ENCODE measurements at regions not wholly inside any gene's neighbourhood (a gene's known extent, or its start where the extent isn't known, plus 50 kb on each side); places are given as distances from the start of the nearest gene placed in this dataset.

DNA sequence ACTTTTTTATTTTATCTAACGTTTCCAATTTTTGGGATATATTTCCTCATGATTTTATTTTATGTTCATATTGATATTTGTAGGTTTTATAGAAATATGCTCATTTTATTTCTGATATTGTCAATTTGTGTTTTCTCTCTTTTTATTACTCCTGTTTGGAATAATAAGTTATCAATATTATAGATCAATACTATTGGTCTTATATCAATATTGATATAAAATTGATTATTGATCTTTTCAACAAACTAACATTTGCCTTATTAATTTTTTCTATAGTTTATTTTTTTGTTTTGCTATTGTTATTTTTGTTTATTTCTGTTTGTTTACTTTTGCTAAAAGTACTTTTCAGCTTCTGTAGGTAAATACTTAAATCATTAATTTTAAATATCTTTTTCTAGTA, 90.8 kb upstream of the CNTN6 start:
- H3K9ac ChIP-seq (ENCODE audit: low read length in 5 of 5): no peak overlapping the region

DNA sequence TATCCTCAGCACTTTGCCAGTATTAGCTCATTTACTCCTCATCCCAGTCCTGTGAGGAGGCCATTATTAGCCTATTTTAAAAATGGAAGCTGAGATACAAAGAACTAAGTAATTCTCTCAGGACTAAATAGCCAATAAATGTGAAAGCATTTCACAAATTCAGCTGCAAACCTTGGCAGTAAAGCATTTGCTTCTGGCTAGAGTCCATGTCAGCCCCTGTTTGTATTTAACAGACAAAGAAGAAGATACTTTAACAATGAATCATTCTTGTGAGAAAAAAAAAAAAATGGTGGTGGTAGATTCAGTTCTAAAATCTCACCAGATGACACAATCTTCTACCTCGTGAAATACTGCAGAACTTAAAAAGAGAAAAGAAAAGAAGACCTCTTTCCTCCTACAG, 85.0 kb upstream of the CNTN6 start:
- Histone ChIP-seq H3K9ac (ENCODE audit: low read length in 5 of 5) (no peak overlapping the region), H3K36me3 (ENCODE audit: control insufficient read depth in 5 of 5, insufficient read depth in 5 of 5, low read length in 5 of 5) (no peaks in the 10 kb centered on the region), H3K4me3 (ENCODE audit: low read depth in 1 of 5, low read length in 5 of 5) (no peak overlapping the region), H3K27ac (ENCODE audit: low read depth, low read length) (no peak overlapping the region), H3K4me1 (ENCODE audit: control insufficient read depth in 5 of 5, insufficient read depth in 5 of 5, low read length in 5 of 5) (no peaks in the 10 kb centered on the region), H3K9me3 (ENCODE audit: control insufficient read depth in 5 of 5, low read length in 5 of 5) (peaks cover 0 to 4% (median 0%) of the 10 kb centered on the region in 5 donors), H3K27me3 (ENCODE audit: control insufficient read depth in 5 of 5, insufficient read depth in 4 of 5, low read length in 5 of 5) (no peaks in the 10 kb centered on the region)

More for the DNA sequence above, 90.8 kb upstream of the CNTN6 start:
- Histone ChIP-seq H3K4me3 (ENCODE audit: low read depth in 1 of 5, low read length in 5 of 5) (no peak overlapping the region), H3K36me3 (ENCODE audit: control insufficient read depth in 5 of 5, insufficient read depth in 5 of 5, low read length in 5 of 5) (no peaks in the 10 kb centered on the region), H3K27me3 (ENCODE audit: control insufficient read depth in 5 of 5, insufficient read depth in 4 of 5, low read length in 5 of 5) (no peaks in the 10 kb centered on the region), H3K27ac (ENCODE audit: low read depth, low read length) (no peak overlapping the region), H3K9me3 (ENCODE audit: control insufficient read depth in 5 of 5, low read length in 5 of 5) (no peaks in the 10 kb centered on the region), H3K4me1 (ENCODE audit: control insufficient read depth in 5 of 5, insufficient read depth in 5 of 5, low read length in 5 of 5) (no peaks in the 10 kb centered on the region)

DNA sequence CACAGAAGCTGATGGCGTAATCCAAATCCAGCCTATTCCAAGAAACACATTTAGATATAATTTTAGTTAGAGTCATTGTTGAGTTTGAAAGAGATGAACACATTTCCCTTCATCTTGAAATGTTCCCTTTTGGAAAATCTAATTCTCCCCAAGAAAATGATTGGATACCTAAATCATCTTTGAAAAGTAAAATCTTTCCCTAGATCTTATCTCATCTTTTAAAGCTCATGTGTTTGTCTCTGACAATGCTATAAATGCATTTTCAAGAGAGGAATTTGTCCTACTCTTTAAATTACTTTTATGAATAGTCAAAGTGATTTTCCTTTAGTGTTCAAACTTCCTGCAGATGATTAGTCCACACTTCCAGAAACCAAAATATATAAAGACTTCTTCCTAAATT, 82.6 kb upstream of the CNTN6 start:
- Histone ChIP-seq H3K36me3 (ENCODE audit: control insufficient read depth in 5 of 5, insufficient read depth in 5 of 5, low read length in 5 of 5) (no peaks in the 10 kb centered on the region), H3K9ac (ENCODE audit: low read length in 5 of 5) (no peak overlapping the region), H3K4me3 (ENCODE audit: low read depth in 1 of 5, low read length in 5 of 5) (no peak overlapping the region), H3K9me3 (ENCODE audit: control insufficient read depth in 5 of 5, low read length in 5 of 5) (peaks cover 0 to 4% (median 0%) of the 10 kb centered on the region in 5 donors), H3K27ac (ENCODE audit: low read depth, low read length) (no peak overlapping the region), H3K4me1 (ENCODE audit: control insufficient read depth in 5 of 5, insufficient read depth in 5 of 5, low read length in 5 of 5) (no peaks in the 10 kb centered on the region), H3K27me3 (ENCODE audit: control insufficient read depth in 5 of 5, insufficient read depth in 4 of 5, low read length in 5 of 5) (no peaks in the 10 kb centered on the region)

DNA sequence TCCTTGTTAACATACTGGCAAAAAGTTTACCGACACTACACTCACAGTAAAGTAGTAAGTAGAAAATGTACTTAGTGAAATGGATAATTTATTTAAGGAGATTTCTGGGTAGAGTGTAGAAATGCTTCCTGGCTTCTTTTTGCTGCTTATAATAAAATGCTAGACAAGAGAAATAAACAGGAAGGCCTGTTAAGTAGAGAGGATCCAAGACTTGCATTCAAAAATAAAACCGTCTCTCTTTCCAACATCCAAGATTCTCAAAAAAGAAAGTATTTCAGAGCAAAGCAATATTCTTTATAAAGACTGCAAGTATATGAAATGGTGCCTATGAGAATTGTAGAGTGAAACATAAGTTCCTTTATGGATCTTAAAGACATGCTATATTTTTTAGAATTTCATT, 77.0 kb upstream of the CNTN6 start:
- H3K36me3 ChIP-seq (ENCODE audit: control insufficient read depth in 5 of 5, insufficient read depth in 5 of 5, low read length in 5 of 5): no peaks in the 10 kb centered on the region
- H3K27ac ChIP-seq (ENCODE audit: low read depth, low read length): no peak overlapping the region
- no peaks in the 10 kb centered on the region for H3K9me3 ChIP-seq (ENCODE audit: control insufficient read depth in 5 of 5, low read length in 5 of 5)
- H3K27me3 ChIP-seq (ENCODE audit: control insufficient read depth in 5 of 5, insufficient read depth in 4 of 5, low read length in 5 of 5): no peaks in the 10 kb centered on the region
- H3K9ac ChIP-seq (ENCODE audit: low read length in 5 of 5): no peak overlapping the region
- no peaks in the 10 kb centered on the region for H3K4me1 ChIP-seq (ENCODE audit: control insufficient read depth in 5 of 5, insufficient read depth in 5 of 5, low read length in 5 of 5)
- no peak overlapping the region for H3K4me3 ChIP-seq (ENCODE audit: low read depth in 1 of 5, low read length in 5 of 5)

DNA sequence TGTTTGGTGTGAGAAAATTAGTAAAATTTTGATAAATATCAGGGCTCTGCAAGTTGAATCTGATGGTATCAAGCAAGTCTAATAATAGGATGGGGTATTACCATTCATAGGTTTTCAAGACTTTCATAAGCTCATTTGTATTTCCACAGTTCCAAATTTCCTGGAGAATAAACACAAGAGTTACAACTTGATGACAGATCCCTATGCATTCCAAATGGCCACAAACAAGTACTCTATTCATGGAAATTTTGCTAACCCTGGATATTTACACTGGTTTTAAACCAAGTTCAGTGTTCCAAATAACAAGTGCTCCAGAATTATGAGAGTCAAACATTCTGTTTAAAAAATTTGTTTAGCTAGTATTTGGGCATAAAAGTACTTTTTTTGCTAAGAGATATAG, 75.0 kb upstream of the CNTN6 start:
- H3K9ac ChIP-seq (ENCODE audit: low read length in 5 of 5): no peak overlapping the region
- no peak overlapping the region for H3K27ac ChIP-seq (ENCODE audit: low read depth, low read length)
- no peaks in the 10 kb centered on the region for H3K4me1 ChIP-seq (ENCODE audit: control insufficient read depth in 5 of 5, insufficient read depth in 5 of 5, low read length in 5 of 5)
- H3K4me3 ChIP-seq (ENCODE audit: low read depth in 1 of 5, low read length in 5 of 5): no peak overlapping the region
- H3K36me3 ChIP-seq (ENCODE audit: control insufficient read depth in 5 of 5, insufficient read depth in 5 of 5, low read length in 5 of 5): no peaks in the 10 kb centered on the region
- H3K9me3 ChIP-seq (ENCODE audit: control insufficient read depth in 5 of 5, low read length in 5 of 5): no peaks in the 10 kb centered on the region
- H3K27me3 ChIP-seq (ENCODE audit: control insufficient read depth in 5 of 5, insufficient read depth in 4 of 5, low read length in 5 of 5): no peaks in the 10 kb centered on the region

DNA sequence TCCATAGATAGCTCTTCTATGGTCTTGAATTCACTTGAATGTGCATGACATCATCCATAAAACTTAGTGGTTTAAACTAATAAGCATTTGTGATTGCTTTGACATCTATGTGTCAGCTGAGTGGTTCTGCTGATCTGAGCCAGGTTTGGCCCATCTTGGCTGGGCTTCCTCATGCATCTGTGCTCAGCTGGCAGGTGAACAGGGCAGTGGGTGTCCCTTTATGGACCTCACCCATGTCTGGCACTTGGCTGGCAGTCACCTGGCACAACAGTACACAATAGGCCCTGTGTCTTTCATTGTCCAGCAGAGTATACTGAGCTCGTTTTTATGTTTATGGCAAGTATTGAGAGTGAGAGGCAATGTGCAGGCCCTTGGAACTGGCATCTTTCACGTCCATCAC, 73.7 kb upstream of the CNTN6 start:
- Histone ChIP-seq H3K9me3 (ENCODE audit: control insufficient read depth in 5 of 5, low read length in 5 of 5) (no peaks in the 10 kb centered on the region), H3K27ac (ENCODE audit: low read depth, low read length) (no peak overlapping the region), H3K36me3 (ENCODE audit: control insufficient read depth in 5 of 5, insufficient read depth in 5 of 5, low read length in 5 of 5) (no peaks in the 10 kb centered on the region), H3K9ac (ENCODE audit: low read length in 5 of 5) (no peak overlapping the region), H3K4me1 (ENCODE audit: control insufficient read depth in 5 of 5, insufficient read depth in 5 of 5, low read length in 5 of 5) (no peaks in the 10 kb centered on the region), H3K4me3 (ENCODE audit: low read depth in 1 of 5, low read length in 5 of 5) (no peak overlapping the region), H3K27me3 (ENCODE audit: control insufficient read depth in 5 of 5, insufficient read depth in 4 of 5, low read length in 5 of 5) (no peaks in the 10 kb centered on the region)

DNA sequence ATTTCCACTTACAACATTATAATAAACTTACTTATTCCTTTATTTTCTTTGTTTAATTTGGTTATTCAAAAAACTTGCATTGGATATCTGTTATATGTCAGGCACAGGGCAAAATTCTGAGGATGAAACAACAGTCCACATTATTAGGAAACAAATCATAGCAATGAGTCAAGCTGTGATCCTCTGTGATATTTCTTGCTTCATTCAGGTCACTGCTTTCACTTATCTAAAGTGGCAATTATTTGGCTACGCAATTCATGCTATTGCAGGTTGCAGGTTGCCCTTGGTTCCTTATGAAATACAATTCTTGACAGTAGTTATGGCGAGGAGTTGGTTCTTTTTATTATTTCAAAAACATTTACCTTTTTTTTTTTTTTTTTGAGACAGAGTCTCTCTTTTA, 66.4 kb upstream of the CNTN6 start:
- H3K27ac ChIP-seq (ENCODE audit: low read depth, low read length): no peak overlapping the region
- H3K9ac ChIP-seq (ENCODE audit: low read length in 5 of 5): no peak overlapping the region

DNA sequence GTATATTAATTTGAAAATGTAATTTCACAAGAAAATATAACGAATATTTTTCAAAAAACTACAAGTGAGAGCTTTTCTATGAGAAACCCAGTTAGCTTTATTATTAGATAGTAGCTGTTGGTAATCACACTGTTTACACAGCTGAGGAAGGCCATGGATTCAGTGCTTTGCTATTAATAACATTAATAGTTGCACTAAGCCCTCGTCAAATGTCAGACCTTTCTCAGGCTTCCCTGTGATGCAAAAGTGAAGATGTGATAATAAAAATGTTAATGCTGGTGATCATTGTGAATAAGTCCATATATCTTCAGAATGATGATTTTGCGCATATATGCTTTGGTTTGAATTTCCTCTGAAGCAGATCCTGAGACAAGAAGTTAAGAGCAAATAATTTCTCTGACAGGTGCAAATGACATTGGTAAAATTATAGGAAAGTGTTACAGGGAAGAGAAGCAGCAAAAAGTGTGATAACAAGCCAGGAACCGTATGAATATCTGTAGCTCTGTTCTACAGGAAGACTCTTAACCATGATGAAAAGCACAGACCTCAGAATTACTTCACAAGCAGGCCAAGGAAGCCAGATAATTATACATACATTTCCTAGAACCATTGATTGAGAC, 56.5 kb upstream of the CNTN6 start:
- Histone ChIP-seq H3K4me3 (ENCODE audit: low read depth in 1 of 5, low read length in 5 of 5) (no peak overlapping the region), H3K9me3 (ENCODE audit: control insufficient read depth in 5 of 5, low read length in 5 of 5) (peaks cover 0 to 6% (median 3%) of the 10 kb centered on the region in 5 donors), H3K36me3 (ENCODE audit: control insufficient read depth in 5 of 5, insufficient read depth in 5 of 5, low read length in 5 of 5) (no peaks in the 10 kb centered on the region), H3K27me3 (ENCODE audit: control insufficient read depth in 5 of 5, insufficient read depth in 4 of 5, low read length in 5 of 5) (no peaks in the 10 kb centered on the region), H3K9ac (ENCODE audit: low read length in 5 of 5) (no peak overlapping the region), H3K4me1 (ENCODE audit: control insufficient read depth in 5 of 5, insufficient read depth in 5 of 5, low read length in 5 of 5) (peaks cover 0 to 11% (median 7%) of the 10 kb centered on the region in 5 donors), H3K27ac (ENCODE audit: low read depth, low read length) (no peak overlapping the region)

More for the DNA sequence above, 66.4 kb upstream of the CNTN6 start:
- no peaks in the 10 kb centered on the region for H3K4me1 ChIP-seq (ENCODE audit: control insufficient read depth in 5 of 5, insufficient read depth in 5 of 5, low read length in 5 of 5)
- H3K36me3 ChIP-seq (ENCODE audit: control insufficient read depth in 5 of 5, insufficient read depth in 5 of 5, low read length in 5 of 5): no peaks in the 10 kb centered on the region
- no peaks in the 10 kb centered on the region for H3K9me3 ChIP-seq (ENCODE audit: control insufficient read depth in 5 of 5, low read length in 5 of 5)
- no peak overlapping the region for H3K4me3 ChIP-seq (ENCODE audit: low read depth in 1 of 5, low read length in 5 of 5)
- no peaks in the 10 kb centered on the region for H3K27me3 ChIP-seq (ENCODE audit: control insufficient read depth in 5 of 5, insufficient read depth in 4 of 5, low read length in 5 of 5)

DNA sequence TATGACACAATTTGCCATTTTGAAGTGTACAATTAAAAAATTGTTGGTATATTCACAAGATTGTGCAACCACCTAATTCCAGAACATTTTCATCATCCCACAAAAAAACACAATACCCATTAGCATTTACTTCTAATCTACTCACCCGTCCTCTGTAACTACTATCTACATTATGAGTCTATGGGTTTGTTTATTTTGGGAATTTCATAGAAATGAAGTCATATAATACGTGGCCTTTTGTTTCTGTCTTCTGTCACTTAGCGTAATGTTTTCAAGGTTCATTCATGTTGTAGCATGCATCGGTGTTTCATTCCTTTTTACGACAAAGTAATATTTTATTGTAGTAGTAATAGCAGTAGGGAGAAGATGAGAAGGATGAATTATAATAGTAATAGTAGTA, 55.2 kb upstream of the CNTN6 start:
- no peak overlapping the region for H3K27ac ChIP-seq (ENCODE audit: low read depth, low read length)
- H3K36me3 ChIP-seq (ENCODE audit: control insufficient read depth in 5 of 5, insufficient read depth in 5 of 5, low read length in 5 of 5): no peaks in the 10 kb centered on the region
- no peaks in the 10 kb centered on the region for H3K27me3 ChIP-seq (ENCODE audit: control insufficient read depth in 5 of 5, insufficient read depth in 4 of 5, low read length in 5 of 5)
- no peak overlapping the region for H3K9ac ChIP-seq (ENCODE audit: low read length in 5 of 5)
- H3K4me3 ChIP-seq (ENCODE audit: low read depth in 1 of 5, low read length in 5 of 5): no peak overlapping the region
- peaks cover 0 to 6% (median 3%) of the 10 kb centered on the region in 5 donors for H3K9me3 ChIP-seq (ENCODE audit: control insufficient read depth in 5 of 5, low read length in 5 of 5)
- H3K4me1 ChIP-seq (ENCODE audit: control insufficient read depth in 5 of 5, insufficient read depth in 5 of 5, low read length in 5 of 5): peaks cover 0 to 11% (median 7%) of the 10 kb centered on the region in 5 donors
